AG08396 (cell line): ENCODE measurements at regions not wholly inside any gene's neighbourhood (a gene's known extent, or its start where the extent isn't known, plus 50 kb on each side); places are given as distances from the start of the nearest gene placed in this dataset.
"Not testable (repeated sequence)": the region's sequence is repeated elsewhere in the genome, so short reads cannot be mapped to it uniquely, and the experiment has no call there.

ENCODE experiments used
- DNase-seq: peaks from one replicate; pipeline ENCODE4 v3.0.0; 2012; ENCODE audit warnings: low spot score, mixed read lengths

DNA sequence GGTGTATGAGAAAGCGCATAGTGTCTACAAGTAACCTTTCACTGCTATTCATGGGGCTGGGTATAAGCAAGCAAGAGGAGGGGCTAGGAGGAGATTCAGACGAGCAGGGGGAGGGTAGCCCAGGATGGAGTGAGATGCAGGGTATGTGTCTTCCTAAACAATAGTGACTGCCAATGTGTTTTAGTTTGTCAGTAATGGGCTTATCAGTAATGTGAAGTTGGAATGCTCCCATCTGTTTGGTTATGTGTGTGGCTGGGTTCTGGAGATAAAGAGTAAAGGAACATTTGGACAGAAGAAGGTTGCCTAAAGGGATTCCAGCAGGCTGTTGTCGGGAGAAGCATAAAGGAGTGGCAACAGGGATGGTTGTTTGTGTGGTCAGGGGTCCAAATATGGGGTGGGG lies 62.7 kb upstream of the EZR start:
- not testable (repeated sequence) for DNase-seq

GRCh38 chr6:158881276-158881675 lies 62.1 kb upstream of the EZR start:
- DNase-seq: not testable (repeated sequence)

- no peak for DNase-seq
Measured at GRCh38 chr6:158879180-158879579, 60.0 kb upstream of the EZR start.

DNA sequence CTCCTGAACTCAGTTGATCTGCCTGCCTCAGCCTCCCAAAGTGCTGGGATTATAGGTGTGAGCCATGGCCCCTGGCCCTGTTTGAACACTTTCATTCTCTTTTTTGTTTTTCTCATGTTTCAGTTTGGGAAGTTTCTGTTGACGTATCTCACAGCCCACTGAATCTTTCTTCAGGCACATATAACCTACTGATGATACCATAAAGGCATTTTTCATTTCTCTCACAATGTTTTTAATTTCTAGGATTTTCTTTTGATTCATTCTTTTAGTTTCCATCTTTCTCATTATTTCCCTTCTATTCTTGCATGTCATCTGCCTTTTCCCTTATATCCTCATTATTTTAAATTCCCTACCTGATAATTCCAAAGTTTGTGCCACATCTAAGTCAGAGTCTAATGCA lies 58.5 kb upstream of the EZR start:
- no peak for DNase-seq

GRCh38 chr6:158876886-158877285 lies 57.7 kb upstream of the EZR start:
- DNase-seq: no peak

- no peak for DNase-seq
Measured at GRCh38 chr6:158870649-158870957, 51.4 kb upstream of the EZR start.

DNA sequence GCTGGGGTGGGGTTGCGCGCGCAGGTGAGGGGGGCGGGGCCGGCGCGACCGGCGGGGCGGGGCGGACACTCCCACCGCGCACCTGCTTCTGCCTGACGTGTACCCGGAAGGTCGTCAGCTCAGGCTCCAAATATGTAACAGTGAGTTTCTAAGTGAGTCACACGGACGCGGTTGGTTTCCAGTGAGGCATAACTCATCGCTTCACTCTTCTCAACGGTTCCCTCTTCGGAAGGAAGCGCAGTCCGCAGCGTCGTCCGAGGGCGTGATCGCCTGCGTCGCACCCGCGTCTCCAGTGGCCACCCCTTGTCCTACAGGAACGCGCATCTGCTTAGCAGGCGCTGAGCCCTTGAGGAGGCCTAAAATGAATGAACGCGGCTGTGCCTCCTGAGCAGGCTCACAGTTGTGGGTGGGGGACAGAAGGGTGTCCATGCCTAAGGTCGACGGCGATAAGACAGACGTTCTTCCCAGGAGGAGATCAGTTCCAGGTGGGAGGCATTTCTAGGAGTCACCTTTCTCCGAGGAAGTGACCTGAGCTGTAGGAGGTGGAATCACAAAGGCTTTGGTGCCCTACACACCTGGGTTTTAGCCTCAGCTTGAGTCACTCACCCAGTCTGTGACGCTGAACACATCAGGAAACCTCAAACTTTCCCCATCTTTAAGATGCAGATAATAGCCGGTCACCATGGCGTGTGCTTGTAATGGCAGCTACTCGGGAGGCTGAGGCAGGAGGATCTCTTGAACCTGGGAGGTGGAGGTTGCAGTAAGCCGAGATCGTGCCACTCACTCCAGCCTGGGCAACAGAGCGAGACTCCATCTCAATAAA lies 50.9 kb upstream of the EZR start:
- DNase-seq: peak; percentile 94

DNA sequence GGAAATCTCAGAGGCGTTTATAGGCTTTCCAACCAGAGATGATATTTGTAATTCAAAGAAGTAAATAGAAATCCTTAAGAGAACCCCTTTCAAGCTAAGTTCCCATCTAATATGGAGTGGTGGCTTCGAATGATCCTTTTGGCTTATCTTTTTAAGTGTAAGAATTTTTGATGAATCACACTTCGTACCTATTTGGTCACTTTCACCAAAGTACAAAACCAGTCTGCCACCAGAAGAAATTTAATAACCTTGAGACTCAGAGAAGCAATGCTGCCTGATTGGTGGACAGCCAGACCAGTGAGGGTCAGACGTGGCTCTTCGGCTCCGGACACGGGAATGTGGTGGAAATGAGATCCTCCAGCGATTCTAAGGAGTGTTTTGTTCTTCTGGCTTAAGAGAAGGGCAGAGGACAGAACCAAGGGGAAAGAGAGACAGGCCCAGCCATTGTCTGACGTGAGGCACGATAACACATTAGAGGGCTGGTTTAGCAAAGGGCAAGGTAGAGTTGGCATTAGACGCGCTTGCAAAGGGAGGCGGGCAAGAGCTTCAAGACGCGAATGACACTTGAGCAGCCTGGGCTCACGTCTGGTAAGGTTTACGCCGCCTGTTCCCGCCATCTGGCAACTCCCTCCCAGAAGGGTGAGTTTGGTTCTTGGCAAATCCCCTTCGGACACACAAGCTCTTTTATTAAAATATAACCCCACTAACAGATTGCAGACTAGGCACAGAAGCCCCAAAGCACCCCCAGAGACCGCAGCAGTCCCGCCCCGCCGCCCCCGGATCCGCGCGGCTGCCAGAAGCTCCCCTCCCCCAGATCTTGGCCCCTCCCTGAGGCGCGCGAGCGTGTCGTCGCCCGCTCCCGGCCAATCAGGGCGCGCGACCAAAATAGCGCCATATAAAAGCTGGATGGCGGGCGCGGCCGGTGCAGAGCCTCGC lies 50.0 kb upstream of the EZR start:
- DNase-seq: no peak
